Endothelial cell of umbilical vein (primary cell): ENCODE measurements at regions not wholly inside any gene's neighbourhood (a gene's known extent, or its start where the extent isn't known, plus 50 kb on each side); places are given as distances from the start of the nearest gene placed in this dataset.

Experiments used
- BruUV-seq: library from RNA; stranded (reverse); fragments of 400-500 nt; replicated peaks from 2 replicates; lab custom pipeline; 2021; lab: Mats Ljungman, UMichigan
- CTCF ChIA-PET: fragments of 300-600, 350-600 bp; sonication (Branson Sonifier 250); formaldehyde crosslinking; loops from one replicate; lab custom pipeline; 2021; ENCODE audit warnings: antibody characterized with exemption, inconsistent platforms; lab: Charles Lee
- POLR2A ChIA-PET: fragments of 300-600, 350-600 bp; sonication (Branson Sonifier 250); formaldehyde crosslinking; loops from one replicate; lab custom pipeline; 2021; ENCODE audit warnings: antibody characterized with exemption, inconsistent platforms; lab: Charles Lee
- DNase-seq: peaks from one replicate; pipeline ENCODE4 v3.0.0-alpha.2; 2011; ENCODE audit warnings: low read depth, low spot score
- FAIRE-seq: peaks from 2 replicates; lab custom pipeline; 2011; peaks lifted over from hg19 to GRCh38; lab: Jason Lieb, UNC
- H2AFZ ChIP-seq: 2 replicates; pipeline ENCODE4 v1.6.0; 2012; ENCODE audit warnings: low read depth, low read length, control low read depth, inconsistent platforms
- H3K27ac ChIP-seq: 2 replicates; pipeline ENCODE4 v1.5.1; 2011; ENCODE audit warnings: low read depth, mild to moderate bottlenecking, control low read depth, low read length, moderate library complexity; ENCODE audit not compliant: insufficient read depth
- H3K27me3 ChIP-seq, 2 experiments: 2 replicates each; pipeline versions ENCODE4 v1.6.0 to v1.6.1; 2011; ENCODE audit warnings: low read length in 2 of 2, mixed read lengths in 1 of 2; ENCODE audit not compliant: control insufficient read depth in 2 of 2, insufficient read depth in 2 of 2
- H3K36me3 ChIP-seq, 2 experiments: 2 replicates in 1 of 2; 3 replicates in 1 of 2; pipeline ENCODE4 v1.5.1; 2011; ENCODE audit warnings: low read length in 2 of 2, mild to moderate bottlenecking in 1 of 2, moderate library complexity in 1 of 2; ENCODE audit not compliant: control insufficient read depth in 2 of 2, insufficient read depth in 2 of 2; ENCODE audit errors: extremely low read depth in 1 of 2
- H3K4me1 ChIP-seq: 3 replicates; pipeline ENCODE4 v1.5.1; 2011; ENCODE audit warnings: mild to moderate bottlenecking, low read length; ENCODE audit not compliant: control insufficient read depth, insufficient read depth; ENCODE audit errors: extremely low read depth
- H3K4me2 ChIP-seq: 2 replicates; pipeline ENCODE4 v1.6.1; 2011; ENCODE audit warnings: low read length, control low read depth, mixed read lengths; ENCODE audit not compliant: insufficient read depth
- H3K4me3 ChIP-seq, 3 experiments: fragments of 200-600 bp in 1 of 3; sonication (generic), shearing (Covaris generic) in 1 of 3; replicated peaks in 1 of 3; 2 replicates each; pipeline ENCODE4 v1.5.1; 2011 to 2016; ENCODE audit warnings: control low read depth in 3 of 3, low read length in 3 of 3, mild to moderate bottlenecking in 2 of 3, inconsistent platforms in 1 of 3, low read depth in 1 of 3, moderate library complexity in 1 of 3; ENCODE audit not compliant: insufficient read depth in 1 of 3
- H3K79me2 ChIP-seq: 2 replicates; pipeline ENCODE4 v1.6.0; 2012; ENCODE audit warnings: low read length, inconsistent platforms; ENCODE audit not compliant: control insufficient read depth, insufficient read depth
- H3K9ac ChIP-seq: replicated peaks from 2 replicates; pipeline ENCODE3; 2011; ENCODE audit warnings: low read length, control low read depth; ENCODE audit not compliant: insufficient read depth; ENCODE audit errors: extremely low read depth
- H3K9me1 ChIP-seq: replicated peaks from 3 replicates; pipeline ENCODE4 v1.6.0; 2011; ENCODE audit warnings: mild to moderate bottlenecking, low read length; ENCODE audit not compliant: control insufficient read depth, insufficient read depth; ENCODE audit errors: extremely low read depth
- H3K9me3 ChIP-seq: replicated peaks from 2 replicates; pipeline ENCODE4 v1.5.1; 2012; ENCODE audit warnings: low read length, inconsistent platforms; ENCODE audit not compliant: control insufficient read depth, insufficient read depth
- H4K20me1 ChIP-seq: replicated peaks from 2 replicates; pipeline ENCODE3; 2011; ENCODE audit warnings: mild to moderate bottlenecking, low read length; ENCODE audit not compliant: control insufficient read depth, insufficient read depth; ENCODE audit errors: extremely low read depth
- CTCF ChIP-seq, 2 donors: IDR thresholded peaks; 1 replicate in 1 of 2; 2 replicates in 1 of 2; pipeline ENCODE4 v1.5.1; 2011; ENCODE audit warnings: low read length in 2 of 2, mild to moderate bottlenecking in 2 of 2, moderate library complexity in 2 of 2, control low read depth in 1 of 2, inconsistent platforms in 1 of 2, low read depth in 1 of 2; ENCODE audit not compliant: insufficient read depth in 1 of 2; ENCODE audit errors: extremely low read depth in 1 of 2
- EZH2 ChIP-seq: IDR thresholded peaks from 2 replicates; pipeline ENCODE4 v1.6.1; 2012; ENCODE audit warnings: borderline replicate concordance, low read depth, mild to moderate bottlenecking, moderate library complexity, low read length, inconsistent platforms; ENCODE audit not compliant: severe bottlenecking
- FOS ChIP-seq: IDR thresholded peaks from 2 replicates; pipeline ENCODE4 v1.6.1; 2011; ENCODE audit warnings: mild to moderate bottlenecking, low read length, moderate library complexity, borderline replicate concordance; ENCODE audit not compliant: insufficient read depth
- GATA2 ChIP-seq: IDR thresholded peaks from 2 replicates; pipeline ENCODE4 v1.7.0; 2011; ENCODE audit warnings: low read depth, mild to moderate bottlenecking, moderate library complexity, mixed read lengths, low read length; ENCODE audit not compliant: insufficient read length, insufficient read depth
- JUN ChIP-seq: IDR thresholded peaks from 2 replicates; pipeline ENCODE4 v1.6.1; 2011; ENCODE audit warnings: borderline replicate concordance, low read depth; ENCODE audit not compliant: insufficient read length, insufficient read depth
- MAX ChIP-seq: IDR thresholded peaks from 2 replicates; pipeline ENCODE4 v1.6.1; 2011; ENCODE audit not compliant: insufficient read depth, insufficient read length
- MYC ChIP-seq: IDR thresholded peaks from one replicate; pipeline ENCODE4 v1.6.1; 2011; ENCODE audit warnings: mild to moderate bottlenecking, low read depth, low read length
- POLR2A ChIP-seq: IDR thresholded peaks from 2 replicates; pipeline ENCODE4 v1.6.1; 2012; ENCODE audit warnings: low read depth, mild to moderate bottlenecking, control low read depth, low read length
- POLR2AphosphoS5 ChIP-seq: IDR thresholded peaks from 2 replicates; pipeline ENCODE4 v1.6.1; 2012; ENCODE audit warnings: low read depth, mild to moderate bottlenecking, control low read depth, low read length, moderate library complexity; ENCODE audit not compliant: insufficient read depth
- dilution Hi-C: fragments of 300-500 bp; cut with MboI; formaldehyde crosslinking; loops from one replicate; pipeline ENCODE4 v1.15.0; 2019; ENCODE audit warnings: low sequenced_read_pairs; ENCODE audit not compliant: extremely low pct_ligation_motif_present
- intact Hi-C: fragments of 100-400 bp; cut with micrococcal nuclease; formaldehyde crosslinking; loops from one replicate; pipeline ENCODE4 v1.10.0; 2022

- Histone ChIP-seq H3K9ac (no peak overlapping the region), H3K4me2 (no peak overlapping the region), H3K27ac (no peak overlapping the region), H3K79me2 (no peaks in the 10 kb centered on the region), H3K9me3 (no peaks in the 10 kb centered on the region), H4K20me1 (no peaks in the 10 kb centered on the region), H3K4me3 (no peak overlapping the region), H3K36me3 (no peaks in the 10 kb centered on the region), H3K9me1 (no peaks in the 10 kb centered on the region), H2AFZ (no peak overlapping the region), H3K27me3 (no peaks in the 10 kb centered on the region), H3K4me1 (peaks cover 11% of the 10 kb centered on the region)
- TF ChIP-seq POLR2AphosphoS5 = no peak
- TF ChIP-seq JUN = no peak
- no peak for TF ChIP-seq EZH2
- no peak for TF ChIP-seq POLR2A
- no peak for TF ChIP-seq MYC
- no peak for TF ChIP-seq GATA2
- no peak for TF ChIP-seq MAX
- no peak for TF ChIP-seq FOS
- no peak for TF ChIP-seq CTCF (IDR thresholded peaks at IDR 0.05; ENCODE audit: extremely low read depth in 1 of 2, insufficient read depth in 1 of 2, low read depth in 1 of 2, low read length in 2 of 2)
- dilution Hi-C loops = no loop called here
- POLR2A ChIA-PET = no interaction called here
- intact Hi-C loops = no loop called here
- DNase-seq = no peak
- BruUV-seq = no TSS peak
- CTCF ChIA-PET = no interaction called here
- FAIRE-seq = no peak
Observed at GRCh38 chr13:72122661-72123255, 255.8 kb upstream of the DACH1 start.
